HEK293 (cell line): ENCODE measurements at regions not wholly inside any gene's neighbourhood (a gene's known extent, or its start where the extent isn't known, plus 50 kb on each side); places are given as distances from the start of the nearest gene placed in this dataset.

Experiments used
- CTCF ChIA-PET: fragments of 350-600 bp; formaldehyde crosslinking; extraction: SDS; loops from one replicate; lab custom pipeline; 2021; ENCODE audit warnings: antibody characterized with exemption; lab: Yijun Ruan, JAX
- POLR2A ChIA-PET: fragments of 300-600 bp; formaldehyde crosslinking; extraction: SDS; loops from one replicate; lab custom pipeline; 2020; ENCODE audit warnings: antibody characterized with exemption, inconsistent platforms; lab: Yijun Ruan, JAX
- H3K27ac ChIP-seq: fragments of 200-500 bp; sonication (Bioruptor generic); 2 replicates; pipeline ENCODE4 v1.5.1; 2014; ENCODE audit warnings: low read depth, low read length, control low read depth, inconsistent platforms; ENCODE audit errors: extremely low read depth
- H3K36me3 ChIP-seq, 2 experiments: fragments of 200-500 bp in 1 of 2; sonication (Bioruptor generic) in 1 of 2; 1 replicate in 1 of 2; 2 replicates in 1 of 2; pipeline ENCODE4 v1.5.1; 2014 to 2017; ENCODE audit warnings: inconsistent platforms in 2 of 2, low read length in 2 of 2; ENCODE audit not compliant: control insufficient read depth in 2 of 2, insufficient read depth in 1 of 2
- H3K4me1 ChIP-seq: fragments of 200-500 bp; sonication (Bioruptor generic); 2 replicates; pipeline ENCODE4 v1.5.1; 2014; ENCODE audit warnings: mild to moderate bottlenecking, low read length, inconsistent platforms; ENCODE audit not compliant: control insufficient read depth, insufficient read depth
- H3K4me3 ChIP-seq: 2 replicates; pipeline ENCODE4 v1.5.1; 2011; ENCODE audit warnings: low read depth, mild to moderate bottlenecking, control low read depth, low read length, moderate library complexity
- H3K9me3 ChIP-seq: fragments of 200-500 bp; sonication (Bioruptor generic); 2 replicates; pipeline ENCODE4 v1.5.1; 2014; ENCODE audit warnings: low read depth, low read length, inconsistent platforms; ENCODE audit not compliant: control insufficient read depth, insufficient read depth
- AEBP2 ChIP-seq: fragments of 450-650 bp; formaldehyde crosslinking; IDR thresholded peaks from 2 replicates; pipeline ENCODE4 v1.5.1; 2016; ENCODE audit warnings: missing biosample characterization, missing genetic modification characterization, borderline replicate concordance
- GFI1B ChIP-seq: fragments of 450-650 bp; formaldehyde crosslinking; IDR thresholded peaks from 2 replicates; pipeline ENCODE4 v1.5.1; 2016; ENCODE audit warnings: missing biosample characterization, missing genetic modification characterization
- ZFP37 ChIP-seq: fragments of 450-650 bp; formaldehyde crosslinking; IDR thresholded peaks from 2 replicates; pipeline ENCODE4 v1.5.1; 2016; ENCODE audit warnings: missing biosample characterization, missing genetic modification characterization
- ZNF221 ChIP-seq: fragments of 450-650 bp; formaldehyde crosslinking; IDR thresholded peaks from 2 replicates; pipeline ENCODE4 v1.5.1; 2017; ENCODE audit warnings: missing biosample characterization, missing genetic modification characterization, borderline replicate concordance
- ZNF239 ChIP-seq: fragments of 450-650 bp; formaldehyde crosslinking; IDR thresholded peaks from 2 replicates; pipeline ENCODE4 v1.5.1; 2016; ENCODE audit warnings: missing biosample characterization, missing genetic modification characterization
- ZNF248 ChIP-seq: fragments of 450-650 bp; formaldehyde crosslinking; IDR thresholded peaks from 2 replicates; pipeline ENCODE4 v1.5.1; 2017; ENCODE audit warnings: missing biosample characterization, missing genetic modification characterization
- ZNF335 ChIP-seq: fragments of 450-650 bp; formaldehyde crosslinking; conservative IDR thresholded peaks from 2 replicates; pipeline ENCODE4 v1.5.1; 2016; ENCODE audit warnings: missing biosample characterization, missing genetic modification characterization
- ZNF518A ChIP-seq: fragments of 450-650 bp; formaldehyde crosslinking; conservative IDR thresholded peaks from 2 replicates; pipeline ENCODE4 v1.5.1; 2016; ENCODE audit warnings: low read depth, missing biosample characterization, missing genetic modification characterization
- ZNF610 ChIP-seq: fragments of 450-650 bp; formaldehyde crosslinking; IDR thresholded peaks from 2 replicates; pipeline ENCODE4 v1.5.1; 2016; ENCODE audit warnings: missing biosample characterization, missing genetic modification characterization, borderline replicate concordance
- ZNF621 ChIP-seq: fragments of 450-650 bp; formaldehyde crosslinking; IDR thresholded peaks from 2 replicates; pipeline ENCODE4 v1.5.1; 2017; ENCODE audit warnings: missing biosample characterization, missing genetic modification characterization
- TF ChIP-seq, protein P1 (sequence below): fragments of 450-650 bp; formaldehyde crosslinking; IDR thresholded peaks from 2 replicates; pipeline ENCODE4 v1.5.1; 2016; ENCODE audit warnings: missing biosample characterization, missing genetic modification characterization
- TF ChIP-seq, protein P2 (sequence below): fragments of 450-650 bp; formaldehyde crosslinking; IDR thresholded peaks from 2 replicates; pipeline ENCODE4 v1.5.1; 2016; ENCODE audit warnings: missing biosample characterization, missing genetic modification characterization

GRCh38 chr2:29990129-29990528, 68.7 kb upstream of the ALK start:
- H3K36me3 ChIP-seq = no peaks in the 10 kb centered on the region
- ChIA-PET CTCF (no interaction called here), POLR2A (no interaction called here)
- H3K4me3 ChIP-seq = no peak overlapping the region
- H3K9me3 ChIP-seq = no peaks in the 10 kb centered on the region
- no peak overlapping the region for H3K27ac ChIP-seq
- TF ChIP-seq, protein P1, sequence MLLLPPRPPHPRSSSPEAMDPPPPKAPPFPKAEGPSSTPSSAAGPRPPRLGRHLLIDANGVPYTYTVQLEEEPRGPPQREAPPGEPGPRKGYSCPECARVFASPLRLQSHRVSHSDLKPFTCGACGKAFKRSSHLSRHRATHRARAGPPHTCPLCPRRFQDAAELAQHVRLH (tag by site-specific recombination) = no peak
- TF ChIP-seq ZNF610 (tag by site-specific recombination) (no peak), AEBP2 (no peak), ZNF248 (no peak), ZNF335 (tag by site-specific recombination) (no peak), GFI1B (tag by site-specific recombination) (no peak), ZNF518A (tag by site-specific recombination) (no peak)
- no peaks in the 10 kb centered on the region for H3K4me1 ChIP-seq

DNA sequence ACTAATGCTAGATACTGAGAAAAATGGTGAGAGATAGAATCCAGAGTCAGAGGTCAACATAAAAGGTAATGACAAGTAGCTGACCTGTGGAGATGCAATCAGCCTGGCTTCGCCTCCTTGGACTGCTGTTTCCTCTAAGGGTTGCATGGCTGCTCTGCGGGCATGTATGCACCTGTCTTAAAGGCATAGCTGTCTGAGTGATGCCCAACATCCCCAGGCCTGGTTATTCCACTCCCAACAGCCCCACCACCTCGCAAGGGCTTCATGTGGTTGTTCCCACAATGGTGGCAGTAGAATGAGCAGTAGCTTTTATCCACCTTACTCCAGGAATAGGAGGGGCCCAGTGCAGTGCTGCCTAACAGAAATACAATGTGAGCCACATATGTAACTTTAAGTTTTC, 69.7 kb upstream of the ALK start:
- POLR2A ChIA-PET = interaction anchor here (0.7 kb wide), 1 partner anchor 171 kb away, joined by 8 read pairs; no protein-coding TSS in a partner anchor

More for the DNA sequence above, 69.7 kb upstream of the ALK start:
- Histone ChIP-seq H3K27ac (no peak overlapping the region), H3K36me3 (no peaks in the 10 kb centered on the region), H3K4me1 (no peaks in the 10 kb centered on the region), H3K9me3 (no peaks in the 10 kb centered on the region)
- CTCF ChIA-PET = no interaction called here
- TF ChIP-seq ZNF621 (tag by site-specific recombination) (no peak), ZFP37 (tag by site-specific recombination) (no peak), ZNF221 (no peak), ZNF239 (no peak)
- TF ChIP-seq, protein P2, sequence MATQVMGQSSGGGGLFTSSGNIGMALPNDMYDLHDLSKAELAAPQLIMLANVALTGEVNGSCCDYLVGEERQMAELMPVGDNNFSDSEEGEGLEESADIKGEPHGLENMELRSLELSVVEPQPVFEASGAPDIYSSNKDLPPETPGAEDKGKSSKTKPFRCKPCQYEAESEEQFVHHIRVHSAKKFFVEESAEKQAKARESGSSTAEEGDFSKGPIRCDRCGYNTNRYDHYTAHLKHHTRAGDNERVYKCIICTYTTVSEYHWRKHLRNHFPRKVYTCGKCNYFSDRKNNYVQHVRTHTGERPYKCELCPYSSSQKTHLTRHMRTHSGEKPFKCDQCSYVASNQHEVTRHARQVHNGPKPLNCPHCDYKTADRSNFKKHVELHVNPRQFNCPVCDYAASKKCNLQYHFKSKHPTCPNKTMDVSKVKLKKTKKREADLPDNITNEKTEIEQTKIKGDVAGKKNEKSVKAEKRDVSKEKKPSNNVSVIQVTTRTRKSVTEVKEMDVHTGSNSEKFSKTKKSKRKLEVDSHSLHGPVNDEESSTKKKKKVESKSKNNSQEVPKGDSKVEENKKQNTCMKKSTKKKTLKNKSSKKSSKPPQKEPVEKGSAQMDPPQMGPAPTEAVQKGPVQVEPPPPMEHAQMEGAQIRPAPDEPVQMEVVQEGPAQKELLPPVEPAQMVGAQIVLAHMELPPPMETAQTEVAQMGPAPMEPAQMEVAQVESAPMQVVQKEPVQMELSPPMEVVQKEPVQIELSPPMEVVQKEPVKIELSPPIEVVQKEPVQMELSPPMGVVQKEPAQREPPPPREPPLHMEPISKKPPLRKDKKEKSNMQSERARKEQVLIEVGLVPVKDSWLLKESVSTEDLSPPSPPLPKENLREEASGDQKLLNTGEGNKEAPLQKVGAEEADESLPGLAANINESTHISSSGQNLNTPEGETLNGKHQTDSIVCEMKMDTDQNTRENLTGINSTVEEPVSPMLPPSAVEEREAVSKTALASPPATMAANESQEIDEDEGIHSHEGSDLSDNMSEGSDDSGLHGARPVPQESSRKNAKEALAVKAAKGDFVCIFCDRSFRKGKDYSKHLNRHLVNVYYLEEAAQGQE (tag by site-specific recombination) = no peak
- TF ChIP-seq, all 188 proteins: peak for 0
- H3K4me3 ChIP-seq = no peak overlapping the region
